ENCODE measurements at regions not wholly inside any gene's neighbourhood (a gene's known extent, or its start where the extent isn't known, plus 50 kb on each side); places are given as distances from the start of the nearest gene placed in this dataset.
"Not testable (repeated sequence)": the region's sequence is repeated elsewhere in the genome, so short reads cannot be mapped to it uniquely, and the experiment has no call there.

- Mint-ChIP-seq H3K36me3 (ENCODE audit: low read depth) (no peaks in the 10 kb centered on the region), H3K4me1 (ENCODE audit: low read depth) (no peaks in the 10 kb centered on the region), H3K27me3 (ENCODE audit: low read depth) (peaks cover 2% of the 10 kb centered on the region), H3K27ac (ENCODE audit: unreplicated experiment) (no peak overlapping the region), H3K9me3 (ENCODE audit: low read depth) (peaks cover 5% of the 10 kb centered on the region), H3K4me3 (ENCODE audit: unreplicated experiment) (no peak overlapping the region)
- DNase-seq (ENCODE audit: low spot score), result no peak
- no peak for TF ChIP-seq CTCF (IDR thresholded peaks at IDR 0.05)
Observed at GRCh38 chr3:154872696-154873095, 207.4 kb upstream of the MME start.

- no peak for TF ChIP-seq CTCF (IDR thresholded peaks at IDR 0.05)
- Mint-ChIP-seq H3K4me3 (ENCODE audit: unreplicated experiment) (no peak overlapping the region), H3K27me3 (ENCODE audit: low read depth) (no peaks in the 10 kb centered on the region), H3K4me1 (ENCODE audit: low read depth) (no peaks in the 10 kb centered on the region), H3K36me3 (ENCODE audit: low read depth) (no peaks in the 10 kb centered on the region), H3K9me3 (ENCODE audit: low read depth) (peaks cover 5% of the 10 kb centered on the region), H3K27ac (ENCODE audit: unreplicated experiment) (no peak overlapping the region)
- DNase-seq (ENCODE audit: low spot score), result no peak
Observed at GRCh38 chr3:154872074-154872473, 208.0 kb upstream of the MME start.

GRCh38 chr3:154864947-154865346 is 215.2 kb upstream of the MME start:
- TF ChIP-seq CTCF (IDR thresholded peaks at IDR 0.05), result no peak
- Mint-ChIP-seq H3K4me1 (ENCODE audit: low read depth) (peaks cover 8% of the 10 kb centered on the region), H3K36me3 (ENCODE audit: low read depth) (no peaks in the 10 kb centered on the region), H3K27me3 (ENCODE audit: low read depth) (peaks cover 2% of the 10 kb centered on the region), H3K9me3 (ENCODE audit: low read depth) (no peaks in the 10 kb centered on the region), H3K27ac (ENCODE audit: unreplicated experiment) (no peak overlapping the region), H3K4me3 (ENCODE audit: unreplicated experiment) (no peak overlapping the region)
- no peak for DNase-seq (ENCODE audit: low spot score)

GRCh38 chr3:154862265-154862664 is 217.9 kb upstream of the MME start:
- Mint-ChIP-seq H3K9me3 (ENCODE audit: low read depth) (peaks cover 5% of the 10 kb centered on the region), H3K4me1 (ENCODE audit: low read depth) (peaks cover 8% of the 10 kb centered on the region), H3K4me3 (ENCODE audit: unreplicated experiment) (no peak overlapping the region), H3K27me3 (ENCODE audit: low read depth) (peaks cover 2% of the 10 kb centered on the region), H3K36me3 (ENCODE audit: low read depth) (no peaks in the 10 kb centered on the region), H3K27ac (ENCODE audit: unreplicated experiment) (no peak overlapping the region)
- no peak for DNase-seq (ENCODE audit: low spot score)
- TF ChIP-seq CTCF (IDR thresholded peaks at IDR 0.05), result no peak

- not testable (repeated sequence) for H3K27ac Mint-ChIP-seq (ENCODE audit: unreplicated experiment); H3K4me1 Mint-ChIP-seq (ENCODE audit: low read depth); H3K4me3 Mint-ChIP-seq (ENCODE audit: unreplicated experiment); DNase-seq (ENCODE audit: low spot score); H3K27me3 Mint-ChIP-seq (ENCODE audit: low read depth); H3K36me3 Mint-ChIP-seq (ENCODE audit: low read depth); H3K9me3 Mint-ChIP-seq (ENCODE audit: low read depth)
Observed at GRCh38 chr3:154852998-154853397, 227.1 kb upstream of the MME start.

- no peak overlapping the region for H3K4me3 Mint-ChIP-seq (ENCODE audit: unreplicated experiment)
- no peaks in the 10 kb centered on the region for H3K36me3 Mint-ChIP-seq (ENCODE audit: low read depth)
- TF ChIP-seq CTCF (IDR thresholded peaks at IDR 0.05), result no peak
- peaks cover 2% of the 10 kb centered on the region for H3K9me3 Mint-ChIP-seq (ENCODE audit: low read depth)
- no peaks in the 10 kb centered on the region for H3K27me3 Mint-ChIP-seq (ENCODE audit: low read depth)
- no peak overlapping the region for H3K27ac Mint-ChIP-seq (ENCODE audit: unreplicated experiment)
- no peak for DNase-seq (ENCODE audit: low spot score)
- H3K4me1 Mint-ChIP-seq (ENCODE audit: low read depth), result no peaks in the 10 kb centered on the region
Observed at GRCh38 chr3:154852515-154852914, 227.6 kb upstream of the MME start.
